ENCODE measurements at regions not wholly inside any gene's neighbourhood (a gene's known extent, or its start where the extent isn't known, plus 50 kb on each side); places are given as distances from the start of the nearest gene placed in this dataset.

GRCh38 chr4:179755322-179755721 lies 2313.1 kb upstream of the AGA start:
- intact Hi-C loops (cut with DNase I) = no loop called here
- ATAC-seq = no peak

GRCh38 chr4:179757641-179758040 lies 2315.4 kb upstream of the AGA start:
- Histone ChIP-seq H3K36me3 (replicated peaks in 1 of 2; ENCODE audit: insufficient read depth in 1 of 2, low read depth in 2 of 2) (no peaks in the 10 kb centered on the region), H3K27ac (no peak overlapping the region), H3K27me3 (no peaks in the 10 kb centered on the region), H3K9me3 (no peaks in the 10 kb centered on the region), H3K4me1 (no peaks in the 10 kb centered on the region), H3K4me3 (no peak overlapping the region)
- no peak for TF ChIP-seq CTCF (IDR thresholded peaks at IDR 0.05)
- no peak for TF ChIP-seq POLR2A (IDR thresholded peaks at IDR 0.05)
- intact Hi-C loops (cut with DNase I) = no loop called here
- ATAC-seq = no peak
- no peak for DNase-seq
- 26 to 35% methylated on average over 1 of the region's 1 CpG for WGBS, 2 donors

More at GRCh38 chr4:179755322-179755721, 2313.1 kb upstream of the AGA start:
- no peaks in the 10 kb centered on the region for H3K27me3 ChIP-seq
- TF ChIP-seq CTCF (IDR thresholded peaks at IDR 0.05) (no peak), POLR2A (IDR thresholded peaks at IDR 0.05) (no peak)
- no peak for DNase-seq
- peaks cover 6% of the 10 kb centered on the region for H3K4me1 ChIP-seq
- H3K36me3 ChIP-seq (replicated peaks in 1 of 2; ENCODE audit: insufficient read depth in 1 of 2, low read depth in 2 of 2) = no peaks in the 10 kb centered on the region
- WGBS, 2 donors = 30 to 31% methylated on average over 1 of the region's 1 CpG
- H3K27ac ChIP-seq = no peak overlapping the region
- no peaks in the 10 kb centered on the region for H3K9me3 ChIP-seq
- H3K4me3 ChIP-seq = no peak overlapping the region

GRCh38 chr4:179762840-179763239 lies 2320.6 kb upstream of the AGA start:
- H3K4me3 ChIP-seq = no peak overlapping the region
- H3K9me3 ChIP-seq = peaks cover 0 to 4% (median 0%) of the 10 kb centered on the region in 3 donors
- no peak for ATAC-seq
- no peaks in the 10 kb centered on the region for H3K4me1 ChIP-seq
- DNase-seq = no peak
- no peaks in the 10 kb centered on the region for H3K36me3 ChIP-seq (replicated peaks in 1 of 2; ENCODE audit: insufficient read depth in 1 of 2, low read depth in 2 of 2)
- TF ChIP-seq POLR2A (IDR thresholded peaks at IDR 0.05) (no peak), CTCF (IDR thresholded peaks at IDR 0.05) (no peak)
- no peaks in the 10 kb centered on the region for H3K27me3 ChIP-seq
- intact Hi-C loops (cut with DNase I) = no loop called here
- H3K27ac ChIP-seq = no peak overlapping the region
- 56 to 61% methylated on average over 5 of the region's 5 CpGs for WGBS, 2 donors

GRCh38 chr4:179766938-179767337 lies 2324.7 kb upstream of the AGA start:
- 63 to 67% methylated on average over 4 of the region's 4 CpGs for WGBS, 2 donors
- Histone ChIP-seq H3K27me3 (no peaks in the 10 kb centered on the region), H3K4me3 (no peak overlapping the region), H3K4me1 (no peaks in the 10 kb centered on the region), H3K9me3 (peaks cover 0 to 4% (median 0%) of the 10 kb centered on the region in 3 donors), H3K27ac (no peak overlapping the region), H3K36me3 (replicated peaks in 1 of 2; ENCODE audit: insufficient read depth in 1 of 2, low read depth in 2 of 2) (no peaks in the 10 kb centered on the region)
- no peak for TF ChIP-seq POLR2A (IDR thresholded peaks at IDR 0.05)
- no peak for TF ChIP-seq CTCF (IDR thresholded peaks at IDR 0.05)
- DNase-seq (no peak), ATAC-seq (no peak)
- intact Hi-C loops (cut with DNase I) = no loop called here

GRCh38 chr4:179768996-179769395 lies 2326.8 kb upstream of the AGA start:
- WGBS, 2 donors = 66 to 68% methylated on average over 3 of the region's 3 CpGs
- H3K27ac ChIP-seq = no peak overlapping the region
- no peak for ATAC-seq
- DNase-seq = no peak
- intact Hi-C loops (cut with DNase I) = no loop called here
- peaks cover 0 to 4% (median 0%) of the 10 kb centered on the region in 3 donors for H3K9me3 ChIP-seq
- no peaks in the 10 kb centered on the region for H3K27me3 ChIP-seq
- H3K36me3 ChIP-seq (replicated peaks in 1 of 2; ENCODE audit: insufficient read depth in 1 of 2, low read depth in 2 of 2) = no peaks in the 10 kb centered on the region
- H3K4me1 ChIP-seq = no peaks in the 10 kb centered on the region
- TF ChIP-seq POLR2A (IDR thresholded peaks at IDR 0.05) (no peak), CTCF (IDR thresholded peaks at IDR 0.05) (no peak)
- H3K4me3 ChIP-seq = no peak overlapping the region
